ENCODE measurements at regions not wholly inside any gene's neighbourhood (a gene's known extent, or its start where the extent isn't known, plus 50 kb on each side); places are given as distances from the start of the nearest gene placed in this dataset.
"Not testable (repeated sequence)": the region's sequence is repeated elsewhere in the genome, so short reads cannot be mapped to it uniquely, and the experiment has no call there.

- DNase-seq, result no peak
Observed at GRCh38 chr3:109809513-109809912, 472.2 kb upstream of the DPPA4 start.

- DNase-seq, result no peak
Observed at GRCh38 chr3:109818081-109818480, 480.7 kb upstream of the DPPA4 start.

DNA sequence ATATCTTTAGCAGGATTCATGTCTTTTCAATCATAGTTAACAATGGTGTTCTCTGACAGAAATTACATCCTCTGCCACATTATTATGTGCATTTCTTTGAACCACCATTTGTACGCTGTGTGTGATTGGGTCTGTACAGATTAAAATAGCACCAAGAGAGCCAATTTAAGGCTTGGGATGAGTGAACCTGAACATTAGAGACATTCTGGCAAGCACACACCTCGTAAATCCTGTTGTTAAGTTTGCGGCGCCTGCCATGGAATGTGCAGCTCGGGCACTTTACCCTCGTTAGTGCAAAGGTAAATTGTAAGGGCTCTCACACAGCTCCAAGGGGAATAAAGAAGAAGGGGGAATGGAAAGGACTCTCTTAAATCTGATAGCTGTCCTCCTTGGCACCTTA lies 482.4 kb upstream of the DPPA4 start:
- DNase-seq, result no peak

DNA sequence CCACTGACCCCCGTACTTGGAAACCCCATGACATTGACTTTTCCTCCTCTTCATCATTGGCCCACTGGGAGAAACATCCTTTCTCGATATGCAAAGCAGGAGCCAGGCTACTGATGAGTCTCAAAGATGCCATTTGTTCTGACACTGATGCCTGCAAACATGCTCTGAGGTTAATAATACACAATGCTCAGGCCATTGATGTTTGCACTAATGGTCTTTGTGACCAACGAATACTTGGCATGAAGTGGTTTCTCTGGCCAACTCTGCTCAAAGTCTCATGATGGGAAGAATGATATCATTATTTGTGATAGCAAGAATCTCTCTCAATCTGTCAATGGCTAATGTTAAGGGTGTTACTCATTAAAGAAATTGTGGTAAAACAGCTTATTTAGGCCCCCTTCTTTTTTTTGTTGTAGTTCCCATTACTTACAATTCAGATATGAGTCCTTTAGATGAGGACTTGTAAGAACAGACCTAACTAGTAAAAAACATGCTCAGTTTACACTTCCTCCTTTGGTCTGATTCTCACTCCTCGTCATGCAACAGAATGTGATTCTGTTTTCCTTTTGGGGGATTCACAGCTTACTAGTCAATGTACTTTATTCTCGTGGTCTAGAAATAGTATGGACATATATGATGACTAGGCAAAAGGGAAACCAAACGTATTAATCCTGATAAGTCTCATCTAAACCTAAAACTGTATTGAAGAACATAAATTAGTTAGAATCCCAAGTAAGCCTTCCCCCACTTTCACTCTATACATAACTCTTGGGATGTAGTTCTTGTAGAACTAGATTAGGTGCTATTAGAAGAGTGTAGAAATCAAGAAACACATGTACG lies 488.8 kb upstream of the DPPA4 start:
- DNase-seq, result no peak

DNA sequence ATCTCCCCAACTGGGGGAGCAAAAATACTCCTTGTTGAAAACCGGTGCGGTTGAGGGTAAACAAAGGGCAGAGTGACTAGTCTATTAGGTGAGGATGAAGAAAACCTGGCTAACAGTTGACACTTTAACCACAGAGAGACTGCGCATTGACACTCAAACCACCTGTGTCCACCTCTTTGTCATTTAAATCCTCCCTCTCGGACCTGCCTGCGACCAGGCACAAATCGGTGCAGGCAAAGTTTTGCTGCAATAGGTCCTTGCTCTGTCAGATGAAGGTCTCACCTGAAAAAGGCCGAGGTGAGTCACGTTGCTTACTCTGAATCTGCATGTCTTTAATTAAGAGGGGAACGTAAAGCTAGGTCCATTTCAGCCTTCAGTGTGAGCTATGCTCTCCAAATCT lies 494.1 kb upstream of the DPPA4 start:
- DNase-seq, result no peak

DNA sequence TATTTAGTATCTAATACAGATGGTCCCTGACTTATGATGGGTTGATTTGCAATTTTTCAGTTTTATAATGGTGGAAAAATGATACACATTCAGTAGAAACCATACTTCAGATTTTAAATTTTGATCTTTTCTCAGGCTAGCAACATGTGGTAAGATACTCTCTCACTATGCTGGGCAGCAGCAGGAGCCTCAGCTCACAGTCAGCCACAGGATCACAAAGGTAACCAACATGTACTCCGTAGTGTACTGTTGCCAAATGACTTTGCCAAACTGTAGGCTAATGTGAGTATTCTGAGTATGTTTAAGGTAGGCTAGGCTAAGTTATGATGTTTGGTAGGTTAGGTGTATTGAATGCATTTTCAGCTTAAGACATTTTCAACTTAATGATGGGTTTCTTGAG lies 498.6 kb upstream of the DPPA4 start:
- DNase-seq, result no peak

DNA sequence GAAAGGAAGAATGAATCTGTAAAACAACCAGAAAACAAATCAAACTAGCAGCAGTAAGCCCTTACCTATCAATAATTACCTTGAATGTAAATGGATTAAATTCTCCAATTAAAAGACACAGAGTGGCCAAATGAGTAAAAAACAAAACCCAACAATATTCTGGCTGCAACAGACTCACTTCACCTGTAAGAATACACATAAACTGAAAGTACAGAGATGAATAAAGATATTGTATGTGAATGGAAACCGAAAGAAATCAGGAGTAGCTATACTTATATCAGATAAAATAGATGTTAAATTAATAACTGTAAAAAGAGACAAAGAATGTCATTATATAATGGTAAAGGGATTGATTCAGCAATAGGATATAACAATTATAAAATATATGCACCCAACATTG lies 514.5 kb upstream of the DPPA4 start:
- no peak for DNase-seq

GRCh38 chr3:109852283-109852682 lies 514.9 kb upstream of the DPPA4 start:
- no peak for DNase-seq

GRCh38 chr3:109853077-109853731 lies 515.9 kb upstream of the DPPA4 start:
- no peak for DNase-seq

DNA sequence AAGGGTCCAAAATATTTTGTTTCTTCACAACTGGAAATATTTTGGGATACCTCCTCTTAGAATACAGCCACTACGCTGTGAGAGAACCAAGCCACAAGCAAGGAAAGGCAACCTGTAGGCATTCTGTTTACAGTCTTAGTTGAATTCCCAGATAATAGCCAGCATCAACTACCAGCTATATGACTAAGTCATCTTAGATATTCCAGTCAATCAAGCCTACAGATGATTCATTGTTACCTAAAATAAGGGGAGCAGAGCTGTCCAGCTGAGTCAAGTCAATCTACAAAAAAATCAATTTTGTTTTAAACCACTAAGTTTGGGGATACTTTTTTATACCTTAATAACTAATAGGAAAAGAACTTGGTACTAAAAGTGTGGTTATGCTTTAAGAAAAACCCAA lies 526.4 kb upstream of the DPPA4 start:
- no peak for DNase-seq

- no peak for DNase-seq
Observed at GRCh38 chr3:109864452-109864851, 527.1 kb upstream of the DPPA4 start.

GRCh38 chr3:109869586-109869985 lies 532.2 kb upstream of the DPPA4 start:
- DNase-seq, result no peak

- no peak for DNase-seq
Observed at GRCh38 chr3:109874896-109875708, 537.8 kb upstream of the DPPA4 start.

DNA sequence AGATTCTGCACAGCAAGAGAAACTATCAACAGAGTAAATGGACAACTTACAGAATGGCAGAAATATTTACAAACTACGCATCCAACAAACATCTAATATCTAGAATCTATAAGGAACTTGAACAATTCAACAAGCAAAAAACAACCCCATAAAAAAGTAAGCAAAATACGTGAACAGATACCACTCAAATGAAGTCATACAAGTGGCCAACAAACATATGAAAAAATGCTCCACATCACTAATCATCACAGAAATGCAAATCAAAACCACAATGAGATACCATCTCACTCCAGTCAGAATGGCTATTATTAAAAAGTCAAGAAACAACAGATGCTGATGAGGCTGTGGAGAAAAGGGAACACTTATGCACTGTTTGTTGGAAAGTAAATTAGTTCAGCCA lies 540.3 kb upstream of the DPPA4 start:
- not testable (repeated sequence) for DNase-seq

DNA sequence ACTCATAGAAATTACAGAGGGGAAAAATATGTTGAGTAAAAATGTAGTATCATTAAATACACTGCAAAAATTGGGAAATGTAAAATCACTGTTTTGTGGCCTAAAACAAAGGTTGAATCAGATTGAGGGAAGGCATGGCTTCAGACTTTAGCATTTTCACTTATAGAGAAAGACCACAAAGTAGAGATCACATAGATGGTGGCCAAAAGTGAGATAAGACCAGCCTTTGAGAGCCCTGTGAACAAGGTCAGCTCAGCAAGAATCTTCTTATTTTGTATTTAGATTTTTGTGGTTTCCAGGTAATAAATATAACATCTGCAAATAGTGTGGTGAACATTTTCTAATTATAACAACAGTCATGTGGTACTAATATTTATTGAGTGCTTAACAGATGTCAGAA lies 544.8 kb upstream of the DPPA4 start:
- DNase-seq, result no peak

DNA sequence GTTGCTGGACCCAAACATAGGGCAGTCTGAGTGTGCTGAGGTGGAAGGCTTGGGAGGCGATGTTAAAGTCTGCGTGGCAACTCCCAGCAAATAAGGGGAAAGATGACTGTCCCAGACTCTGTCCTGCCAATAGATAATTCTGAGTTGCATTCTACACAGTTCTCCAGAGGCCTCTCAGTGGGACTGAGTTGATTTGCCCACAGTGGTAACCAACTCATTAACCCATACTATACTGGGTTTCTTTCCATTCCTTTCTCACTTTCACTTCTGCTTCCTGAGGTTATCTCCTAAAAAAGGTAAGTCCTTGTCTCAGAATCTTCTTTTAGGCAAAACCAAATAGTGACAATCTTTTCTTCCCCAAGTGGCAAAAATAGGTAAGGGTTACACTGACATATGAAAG lies 549.9 kb upstream of the DPPA4 start:
- DNase-seq, result no peak

GRCh38 chr3:109888026-109888425 lies 550.7 kb upstream of the DPPA4 start:
- no peak for DNase-seq

- no peak for DNase-seq
Observed at GRCh38 chr3:109897734-109898133, 560.4 kb upstream of the DPPA4 start.

DNA sequence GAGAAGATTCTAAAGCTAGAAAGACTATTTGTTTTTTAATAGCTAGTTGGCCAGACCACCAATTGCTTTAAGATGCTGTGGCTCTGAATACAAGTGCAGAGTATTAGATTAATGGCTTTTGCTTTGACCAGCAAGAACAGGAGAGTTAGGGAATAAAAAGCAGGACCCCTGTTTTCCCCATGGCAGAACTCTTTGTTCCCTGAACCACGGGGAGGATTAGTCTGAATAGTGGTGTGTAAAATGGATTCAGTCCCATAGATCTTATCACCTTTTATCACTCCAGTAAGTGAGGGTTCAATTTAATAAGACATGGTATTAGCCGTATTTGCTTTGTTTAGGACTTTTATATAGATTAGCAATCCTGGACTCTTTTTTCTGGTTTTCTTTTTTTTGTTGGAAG lies 562.6 kb upstream of the DPPA4 start:
- DNase-seq, result no peak

- DNase-seq, result no peak
Observed at GRCh38 chr3:109900783-109901182, 563.4 kb upstream of the DPPA4 start.

DNA sequence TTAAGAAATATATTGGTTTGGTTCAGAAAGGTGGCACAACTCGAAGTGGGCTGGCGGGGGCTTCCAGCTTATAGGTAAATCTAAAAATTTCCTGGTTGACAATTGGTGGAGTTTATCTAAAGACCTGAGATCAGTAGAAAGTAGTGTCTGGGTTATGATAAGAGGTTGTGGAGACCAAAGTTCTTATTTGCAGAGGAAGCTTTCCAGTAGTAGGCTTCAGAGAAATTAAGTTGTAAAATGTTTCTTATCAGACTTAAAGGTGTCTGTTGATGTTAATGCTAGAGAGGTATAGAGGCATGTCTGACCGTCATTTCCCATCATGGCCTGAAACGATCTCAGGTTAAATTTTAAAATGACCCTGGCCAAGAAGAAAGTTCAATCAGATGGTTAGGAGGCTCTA lies 565.2 kb upstream of the DPPA4 start:
- no peak for DNase-seq

DNA sequence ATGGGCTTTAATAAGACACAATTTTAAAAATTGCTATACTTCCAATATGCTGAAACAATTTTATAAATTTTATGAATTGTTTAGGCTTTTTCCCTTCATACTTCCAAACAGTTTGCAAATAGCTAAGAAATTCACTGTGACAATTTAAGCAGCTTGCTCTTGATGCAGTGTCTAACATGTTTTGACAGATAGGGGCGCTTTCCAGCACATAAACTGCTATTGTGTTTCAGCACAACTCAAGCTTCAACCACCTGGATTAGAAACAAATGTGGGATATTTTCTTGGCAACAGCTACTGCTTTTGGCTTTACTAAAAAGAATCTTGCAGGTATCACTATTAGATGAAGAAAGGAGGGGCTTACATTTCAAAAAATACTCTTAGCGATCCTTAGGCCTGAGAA lies 565.8 kb upstream of the DPPA4 start:
- no peak for DNase-seq

DNA sequence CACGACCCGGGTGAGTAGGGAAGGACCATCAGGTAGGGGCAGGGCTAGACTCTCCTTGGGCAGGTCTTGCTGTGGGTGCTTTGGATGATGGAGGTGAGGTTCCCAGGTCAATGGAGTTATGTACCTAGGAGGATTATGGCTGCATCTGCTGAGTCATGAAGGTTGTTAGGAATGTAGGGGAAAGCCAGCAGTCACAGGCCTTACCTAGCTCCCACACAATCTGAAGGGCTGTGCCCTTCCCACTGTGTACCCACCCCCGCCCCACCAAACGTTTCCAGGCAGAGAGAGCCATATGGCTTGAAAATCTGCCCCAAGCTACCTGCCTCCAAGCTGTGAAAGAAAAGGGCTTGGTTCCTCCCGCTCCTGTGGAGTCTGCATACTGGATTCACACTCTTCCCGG lies 573.4 kb upstream of the DPPA4 start:
- DNase-seq, result no peak

DNA sequence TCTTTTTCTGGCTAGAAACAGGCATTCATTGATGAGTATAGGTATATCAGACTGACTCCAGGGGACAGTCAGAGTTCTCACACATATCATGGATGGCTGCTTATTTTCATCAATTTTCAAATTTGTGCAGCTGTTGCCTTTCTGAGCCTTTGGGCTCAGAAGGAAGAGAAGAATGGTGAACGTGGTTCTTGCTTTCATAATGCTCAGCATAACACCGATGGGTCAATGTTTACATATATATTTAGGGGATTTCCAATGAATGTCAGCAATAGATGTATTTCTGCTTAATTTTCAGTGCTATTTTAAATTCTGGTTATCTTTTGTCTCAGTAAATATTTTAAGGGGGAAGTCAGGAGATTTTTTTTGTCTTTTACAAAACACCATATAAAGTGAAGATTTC lies 581.4 kb upstream of the DPPA4 start:
- no peak for DNase-seq

Data from femur (tissue), 1 donor.